Stimulated activated CD8-positive, alpha-beta memory T cell treated with anti-CD3 and anti-CD28 coated beads, Interleukin-7, amount 100 ng/mL, for 48 hours (primary cell): ENCODE measurements at regions not wholly inside any gene's neighbourhood (a gene's known extent, or its start where the extent isn't known, plus 50 kb on each side); places are given as distances from the start of the nearest gene placed in this dataset.
A peak's percentile ranks its signal among the peaks of the same experiment; 100 is the strongest.

ENCODE experiments used
- DNase-seq, 2 donors: peaks; one replicate each; pipeline ENCODE4 v3.0.0-alpha.2; 2020; ENCODE audit warnings: low read depth in 1 of 2; ENCODE audit errors: extremely low read depth in 1 of 2

- DNase-seq = no peak
These were observed 70.4 kb downstream of the RCN1 start for GRCh38 chr11:32161293-32161692.

- no peak for DNase-seq
These were observed 71.5 kb downstream of the RCN1 start for GRCh38 chr11:32162351-32162750.

GRCh38 chr11:32162906-32163305 lies 72.0 kb downstream of the RCN1 start:
- no peak for DNase-seq

- DNase-seq = no peak
These were observed 72.7 kb downstream of the RCN1 start for GRCh38 chr11:32163557-32163956.

- no peak for DNase-seq
These were observed 74.0 kb downstream of the RCN1 start for GRCh38 chr11:32164836-32165235.

- DNase-seq = no peak
These were observed 78.0 kb downstream of the RCN1 start for GRCh38 chr11:32168924-32169323.

GRCh38 chr11:32171445-32171844 lies 80.6 kb downstream of the RCN1 start:
- no peak for DNase-seq

GRCh38 chr11:32172041-32172847 lies 81.4 kb downstream of the RCN1 start:
- no peak for DNase-seq

- no peak for DNase-seq
These were observed 82.3 kb downstream of the RCN1 start for GRCh38 chr11:32172848-32173834.

GRCh38 chr11:32173977-32174376 lies 83.1 kb downstream of the RCN1 start:
- no peak for DNase-seq

GRCh38 chr11:32176223-32176934 lies 85.5 kb downstream of the RCN1 start:
- DNase-seq = peak; percentile 47 to 50

GRCh38 chr11:32178692-32179091 lies 87.8 kb downstream of the RCN1 start:
- no peak for DNase-seq

- DNase-seq = no peak
These were observed 92.6 kb downstream of the RCN1 start for GRCh38 chr11:32183512-32183911.

- DNase-seq = no peak
These were observed 93.3 kb downstream of the RCN1 start for GRCh38 chr11:32184041-32184722.

GRCh38 chr11:32184723-32185376 lies 94.0 kb downstream of the RCN1 start:
- no peak for DNase-seq

GRCh38 chr11:32186118-32186517 lies 95.2 kb downstream of the RCN1 start:
- DNase-seq = no peak

GRCh38 chr11:32187111-32187510 lies 96.2 kb downstream of the RCN1 start:
- no peak for DNase-seq

GRCh38 chr11:32188785-32189184 lies 97.9 kb downstream of the RCN1 start:
- DNase-seq = no peak

- DNase-seq = no peak
These were observed 105.3 kb downstream of the RCN1 start for GRCh38 chr11:32196137-32196536.

GRCh38 chr11:32198053-32198452 lies 107.2 kb downstream of the RCN1 start:
- no peak for DNase-seq
